GM19438 (cell line): ENCODE measurements at regions not wholly inside any gene's neighbourhood (a gene's known extent, or its start where the extent isn't known, plus 50 kb on each side); places are given as distances from the start of the nearest gene placed in this dataset.
"Not testable (repeated sequence)": the region's sequence is repeated elsewhere in the genome, so short reads cannot be mapped to it uniquely, and the experiment has no call there.

Experiments
- ATAC-seq: cut with Tn5 transposase; IDR thresholded peaks from one replicate; pipeline ENCODE4 v1.9.1; 2021; ENCODE audit warnings: low read depth; ENCODE audit not compliant: unreplicated experiment

- ATAC-seq, result no peak
These were observed 50.7 kb upstream of the KLF7 start for GRCh38 chr2:207216457-207216856.

- no peak for ATAC-seq
These were observed 51.7 kb upstream of the KLF7 start for GRCh38 chr2:207217442-207217841.

GRCh38 chr2:207219081-207219630, 53.4 kb upstream of the KLF7 start:
- ATAC-seq, result no peak

GRCh38 chr2:207219676-207220501, 54.1 kb upstream of the KLF7 start:
- no peak for ATAC-seq

- ATAC-seq, result no peak
These were observed 56.0 kb upstream of the KLF7 start for GRCh38 chr2:207221731-207222130.

GRCh38 chr2:207223051-207223450, 57.3 kb upstream of the KLF7 start:
- ATAC-seq, result no peak

GRCh38 chr2:207224381-207224780, 58.6 kb upstream of the KLF7 start:
- ATAC-seq, result no peak

GRCh38 chr2:207224791-207225482, 59.2 kb upstream of the KLF7 start:
- no peak for ATAC-seq

- ATAC-seq, result no peak
These were observed 60.0 kb upstream of the KLF7 start for GRCh38 chr2:207225773-207226172.

GRCh38 chr2:207226243-207226642, 60.5 kb upstream of the KLF7 start:
- no peak for ATAC-seq

- ATAC-seq, result no peak
These were observed 60.9 kb upstream of the KLF7 start for GRCh38 chr2:207226671-207227061.

GRCh38 chr2:207227062-207227748, 61.5 kb upstream of the KLF7 start:
- no peak for ATAC-seq

- no peak for ATAC-seq
These were observed 62.0 kb upstream of the KLF7 start for GRCh38 chr2:207227749-207228145.

GRCh38 chr2:207228402-207228801, 62.7 kb upstream of the KLF7 start:
- ATAC-seq, result no peak

GRCh38 chr2:207229161-207229560, 63.4 kb upstream of the KLF7 start:
- no peak for ATAC-seq

GRCh38 chr2:207230261-207231105, 64.7 kb upstream of the KLF7 start:
- peak; percentile 72 for ATAC-seq

GRCh38 chr2:207231106-207231865, 65.5 kb upstream of the KLF7 start:
- no peak for ATAC-seq

- no peak for ATAC-seq
These were observed 66.2 kb upstream of the KLF7 start for GRCh38 chr2:207231967-207232366.

GRCh38 chr2:207233141-207233540, 67.4 kb upstream of the KLF7 start:
- ATAC-seq, result not testable (repeated sequence)

GRCh38 chr2:207233731-207234130, 68.0 kb upstream of the KLF7 start:
- no peak for ATAC-seq
